ENCODE measurements at regions not wholly inside any gene's neighbourhood (a gene's known extent, or its start where the extent isn't known, plus 50 kb on each side); places are given as distances from the start of the nearest gene placed in this dataset.

- FAIRE-seq = no peak
Measured at GRCh38 chr2:100222844-100223243, 80.5 kb upstream of the AFF3 start.

GRCh38 chr2:100218552-100218951 lies 76.2 kb upstream of the AFF3 start:
- FAIRE-seq = no peak
- DNase-seq (ENCODE audit: insufficient read length, low spot score) = no peak

More at GRCh38 chr2:100222844-100223243, 80.5 kb upstream of the AFF3 start:
- no peak for DNase-seq (ENCODE audit: insufficient read length, low spot score)

GRCh38 chr2:100217323-100217722 lies 74.9 kb upstream of the AFF3 start:
- DNase-seq (ENCODE audit: insufficient read length, low spot score) = no peak
- FAIRE-seq = no peak

GRCh38 chr2:100216015-100216414 lies 73.6 kb upstream of the AFF3 start:
- no peak for FAIRE-seq
- no peak for DNase-seq (ENCODE audit: insufficient read length, low spot score)

- no peak for FAIRE-seq
Measured at GRCh38 chr2:100215371-100215770, 73.0 kb upstream of the AFF3 start.

GRCh38 chr2:100214265-100214971 lies 72.0 kb upstream of the AFF3 start:
- DNase-seq (ENCODE audit: insufficient read length, low spot score) (no peak), FAIRE-seq (no peak)

More at GRCh38 chr2:100215371-100215770, 73.0 kb upstream of the AFF3 start:
- no peak for DNase-seq (ENCODE audit: insufficient read length, low spot score)

GRCh38 chr2:100213595-100213994 lies 71.2 kb upstream of the AFF3 start:
- no peak for DNase-seq (ENCODE audit: insufficient read length, low spot score)

GRCh38 chr2:100212850-100213249 lies 70.5 kb upstream of the AFF3 start:
- FAIRE-seq (no peak), DNase-seq (ENCODE audit: insufficient read length, low spot score) (no peak)

More at GRCh38 chr2:100213595-100213994, 71.2 kb upstream of the AFF3 start:
- FAIRE-seq = no peak

- DNase-seq (ENCODE audit: insufficient read length, low spot score) = no peak
- no peak for FAIRE-seq
Measured at GRCh38 chr2:100211521-100211920, 69.1 kb upstream of the AFF3 start.

- DNase-seq (ENCODE audit: insufficient read length, low spot score) = no peak
Measured at GRCh38 chr2:100208141-100208770, 65.9 kb upstream of the AFF3 start.

GRCh38 chr2:100207411-100207885 lies 65.1 kb upstream of the AFF3 start:
- no peak for FAIRE-seq
- no peak for DNase-seq (ENCODE audit: insufficient read length, low spot score)

More at GRCh38 chr2:100208141-100208770, 65.9 kb upstream of the AFF3 start:
- no peak for FAIRE-seq

GRCh38 chr2:100206731-100207255 lies 64.4 kb upstream of the AFF3 start:
- DNase-seq (ENCODE audit: insufficient read length, low spot score) (no peak), FAIRE-seq (no peak)

GRCh38 chr2:100205174-100205573 lies 62.8 kb upstream of the AFF3 start:
- DNase-seq (ENCODE audit: insufficient read length, low spot score) (no peak), FAIRE-seq (no peak)

- FAIRE-seq = no peak
- DNase-seq (ENCODE audit: insufficient read length, low spot score) = no peak
Measured at GRCh38 chr2:100202567-100202966, 60.2 kb upstream of the AFF3 start.

- DNase-seq (ENCODE audit: insufficient read length, low spot score) (no peak), FAIRE-seq (no peak)
Measured at GRCh38 chr2:100200985-100201384, 58.6 kb upstream of the AFF3 start.

GRCh38 chr2:100199421-100199820 lies 57.0 kb upstream of the AFF3 start:
- FAIRE-seq (no peak), DNase-seq (ENCODE audit: insufficient read length, low spot score) (no peak)

GRCh38 chr2:100198461-100199230 lies 56.3 kb upstream of the AFF3 start:
- FAIRE-seq (no peak), DNase-seq (ENCODE audit: insufficient read length, low spot score) (no peak)

GRCh38 chr2:100197631-100198153 lies 55.3 kb upstream of the AFF3 start:
- FAIRE-seq = no peak
- DNase-seq (ENCODE audit: insufficient read length, low spot score) = no peak

GRCh38 chr2:100196786-100197494 lies 54.5 kb upstream of the AFF3 start:
- no peak for DNase-seq (ENCODE audit: insufficient read length, low spot score)
- no peak for FAIRE-seq

- FAIRE-seq (no peak), DNase-seq (ENCODE audit: insufficient read length, low spot score) (no peak)
Measured at GRCh38 chr2:100195942-100196341, 53.6 kb upstream of the AFF3 start.

Measured in HTR-8/SVneo (cell line).